ENCODE measurements at regions not wholly inside any gene's neighbourhood (a gene's known extent, or its start where the extent isn't known, plus 50 kb on each side); places are given as distances from the start of the nearest gene placed in this dataset.

GRCh38 chr10:30531751-30532530, 97.6 kb downstream of the LYZL2 start:
- Histone ChIP-seq H3K27me3 (ENCODE audit: insufficient read depth, poor library complexity, severe bottlenecking) (no peaks in the 10 kb centered on the region), H3K4me3 (replicated peaks; ENCODE audit: insufficient read depth, low read length) (no peak overlapping the region), H3K27ac (replicated peaks) (peak overlapping the region; percentile 93)
- TF ChIP-seq CTCF (IDR thresholded peaks at IDR 0.05; ENCODE audit: insufficient read depth, low read length) (no peak), SPI1 (IDR thresholded peaks at IDR 0.05; ENCODE audit: borderline replicate concordance, low read depth) (no peak), GABPA (IDR thresholded peaks at IDR 0.05; ENCODE audit: low read depth) (no peak), REST (IDR thresholded peaks at IDR 0.05; ENCODE audit: insufficient replicate concordance, low read depth) (no peak), POLR2AphosphoS5 (IDR thresholded peaks at IDR 0.05; ENCODE audit: low read depth) (no peak)
- DNase-seq (ENCODE audit: low read depth in 1 of 2, low spot score in 1 of 2), result peak in 1 of 2 experiments; percentile 64

- TF ChIP-seq CTCF (IDR thresholded peaks at IDR 0.05; ENCODE audit: insufficient read depth, low read length), result no peak
- TF ChIP-seq REST (IDR thresholded peaks at IDR 0.05; ENCODE audit: insufficient replicate concordance, low read depth), result peak; percentile 45
- peak; percentile 83 for TF ChIP-seq SPI1 (IDR thresholded peaks at IDR 0.05; ENCODE audit: borderline replicate concordance, low read depth)
- TF ChIP-seq GABPA (IDR thresholded peaks at IDR 0.05; ENCODE audit: low read depth), result peak; percentile 48; the same call in 1 of the 2 replicates
- peak; percentile 93 for TF ChIP-seq POLR2AphosphoS5 (IDR thresholded peaks at IDR 0.05; ENCODE audit: low read depth)
- DNase-seq (ENCODE audit: low read depth in 1 of 2, low spot score in 1 of 2), result peak; percentile 71 to 98
- H3K4me3 ChIP-seq (replicated peaks; ENCODE audit: insufficient read depth, low read length), result peak overlapping the region; percentile 12; the same call in 1 of the 2 replicates
- peak overlapping the region; percentile 93 for H3K27ac ChIP-seq (replicated peaks)
- H3K27me3 ChIP-seq (ENCODE audit: insufficient read depth, poor library complexity, severe bottlenecking), result no peaks in the 10 kb centered on the region
These were observed 95.5 kb downstream of the MAP3K8 start for GRCh38 chr10:30529373-30529998.

- no peak overlapping the region for H3K4me3 ChIP-seq (replicated peaks; ENCODE audit: insufficient read depth, low read length)
- H3K27ac ChIP-seq (replicated peaks), result peak overlapping the region; percentile 93
- TF ChIP-seq GABPA (IDR thresholded peaks at IDR 0.05; ENCODE audit: low read depth) (no peak), REST (IDR thresholded peaks at IDR 0.05; ENCODE audit: insufficient replicate concordance, low read depth) (no peak), CTCF (IDR thresholded peaks at IDR 0.05; ENCODE audit: insufficient read depth, low read length) (no peak), POLR2AphosphoS5 (IDR thresholded peaks at IDR 0.05; ENCODE audit: low read depth) (no peak), SPI1 (IDR thresholded peaks at IDR 0.05; ENCODE audit: borderline replicate concordance, low read depth) (no peak)
- no peak for DNase-seq (ENCODE audit: low read depth in 1 of 2, low spot score in 1 of 2)
- H3K27me3 ChIP-seq (ENCODE audit: insufficient read depth, poor library complexity, severe bottlenecking), result no peaks in the 10 kb centered on the region
These were observed 94.4 kb downstream of the MAP3K8 start for GRCh38 chr10:30528429-30528786.
